ENCODE measurements at regions not wholly inside any gene's neighbourhood (a gene's known extent, or its start where the extent isn't known, plus 50 kb on each side); places are given as distances from the start of the nearest gene placed in this dataset.

- no peak overlapping the region for H3K4me3 ChIP-seq (ENCODE audit: low read length)
- H3K4me1 ChIP-seq (ENCODE audit: control insufficient read depth, low read depth, low read length) = no peaks in the 10 kb centered on the region
- H3K9ac ChIP-seq (ENCODE audit: low read length) = no peak overlapping the region
- no peaks in the 10 kb centered on the region for H3K79me2 ChIP-seq (ENCODE audit: control insufficient read depth, insufficient read depth, low read length)
- DNase-seq = no peak
- H2BK120ac ChIP-seq (ENCODE audit: low read depth, low read length) = no peak overlapping the region
- H3K27ac ChIP-seq (ENCODE audit: low read depth, low read length) = no peak overlapping the region
- H2AK5ac ChIP-seq (ENCODE audit: low read length) = no peak overlapping the region
- no peak overlapping the region for H4K8ac ChIP-seq (ENCODE audit: low read depth, low read length)
- no peak overlapping the region for H2BK15ac ChIP-seq (replicated peaks; ENCODE audit: low read depth)
- H3K18ac ChIP-seq (ENCODE audit: low read length) = no peak overlapping the region
- no peak overlapping the region for H4K5ac ChIP-seq (ENCODE audit: low read length)
- no peak overlapping the region for H3K4ac ChIP-seq (ENCODE audit: low read depth, low read length)
- H3K27me3 ChIP-seq (ENCODE audit: insufficient read depth, low read length, poor library complexity) = no peaks in the 10 kb centered on the region
- no peaks in the 10 kb centered on the region for H3K79me1 ChIP-seq (ENCODE audit: low read length)
- no peak overlapping the region for H3K23ac ChIP-seq (ENCODE audit: low read length)
- H3K4me2 ChIP-seq (ENCODE audit: low read length) = no peak overlapping the region
- no peak overlapping the region for H2BK5ac ChIP-seq (ENCODE audit: low read length)
- WGBS (ENCODE audit: extremely low coverage, insufficient coverage, low lambda C conversion rate) = no CpG with 5 or more reads among the region's 5 CpGs
- no peak overlapping the region for H3K56ac ChIP-seq (ENCODE audit: low read length)
- no peaks in the 10 kb centered on the region for H3K36me3 ChIP-seq (ENCODE audit: control insufficient read depth, insufficient read depth, low read length)
Measured at GRCh38 chr2:136342138-136342537, 224.2 kb upstream of the CXCR4 start.

GRCh38 chr2:136334967-136335366 is 217.0 kb upstream of the CXCR4 start:
- Histone ChIP-seq H3K27me3 (ENCODE audit: insufficient read depth, low read length, poor library complexity) (no peaks in the 10 kb centered on the region), H3K79me1 (ENCODE audit: low read length) (no peaks in the 10 kb centered on the region), H3K4me3 (ENCODE audit: low read length) (no peak overlapping the region), H3K4me1 (ENCODE audit: control insufficient read depth, low read depth, low read length) (no peaks in the 10 kb centered on the region), H3K56ac (ENCODE audit: low read length) (no peak overlapping the region), H2BK5ac (ENCODE audit: low read length) (no peak overlapping the region), H3K9ac (ENCODE audit: low read length) (no peak overlapping the region), H3K4me2 (ENCODE audit: low read length) (no peak overlapping the region), H3K36me3 (ENCODE audit: control insufficient read depth, insufficient read depth, low read length) (no peaks in the 10 kb centered on the region), H4K8ac (ENCODE audit: low read depth, low read length) (no peak overlapping the region), H3K79me2 (ENCODE audit: control insufficient read depth, insufficient read depth, low read length) (no peaks in the 10 kb centered on the region), H2BK15ac (replicated peaks; ENCODE audit: low read depth) (no peak overlapping the region), H2BK120ac (ENCODE audit: low read depth, low read length) (no peak overlapping the region), H2AK5ac (ENCODE audit: low read length) (no peak overlapping the region), H3K18ac (ENCODE audit: low read length) (no peak overlapping the region), H4K5ac (ENCODE audit: low read length) (no peak overlapping the region), H3K4ac (ENCODE audit: low read depth, low read length) (no peak overlapping the region), H3K27ac (ENCODE audit: low read depth, low read length) (no peak overlapping the region), H3K23ac (ENCODE audit: low read length) (no peak overlapping the region)
- no CpG with 5 or more reads among the region's 1 CpG for WGBS (ENCODE audit: extremely low coverage, insufficient coverage, low lambda C conversion rate)
- DNase-seq = no peak

- H3K4me3 ChIP-seq (ENCODE audit: low read length) = no peak overlapping the region
- H3K79me2 ChIP-seq (ENCODE audit: control insufficient read depth, insufficient read depth, low read length) = no peaks in the 10 kb centered on the region
- peaks cover 4% of the 10 kb centered on the region for H3K4me1 ChIP-seq (ENCODE audit: control insufficient read depth, low read depth, low read length)
- no peak overlapping the region for H3K4ac ChIP-seq (ENCODE audit: low read depth, low read length)
- no peaks in the 10 kb centered on the region for H3K27me3 ChIP-seq (ENCODE audit: insufficient read depth, low read length, poor library complexity)
- H2BK120ac ChIP-seq (ENCODE audit: low read depth, low read length) = no peak overlapping the region
- no peak overlapping the region for H3K56ac ChIP-seq (ENCODE audit: low read length)
- no peak for DNase-seq
- H3K36me3 ChIP-seq (ENCODE audit: control insufficient read depth, insufficient read depth, low read length) = no peaks in the 10 kb centered on the region
- H3K23ac ChIP-seq (ENCODE audit: low read length) = no peak overlapping the region
- no peak overlapping the region for H2AK5ac ChIP-seq (ENCODE audit: low read length)
- no peak overlapping the region for H4K8ac ChIP-seq (ENCODE audit: low read depth, low read length)
- no peak overlapping the region for H4K5ac ChIP-seq (ENCODE audit: low read length)
- no peaks in the 10 kb centered on the region for H3K79me1 ChIP-seq (ENCODE audit: low read length)
- no peak overlapping the region for H3K9ac ChIP-seq (ENCODE audit: low read length)
- no peak overlapping the region for H2BK5ac ChIP-seq (ENCODE audit: low read length)
- no peak overlapping the region for H3K27ac ChIP-seq (ENCODE audit: low read depth, low read length)
- no peak overlapping the region for H2BK15ac ChIP-seq (replicated peaks; ENCODE audit: low read depth)
- H3K18ac ChIP-seq (ENCODE audit: low read length) = no peak overlapping the region
- no CpG with 5 or more reads among the region's 3 CpGs for WGBS (ENCODE audit: extremely low coverage, insufficient coverage, low lambda C conversion rate)
- H3K4me2 ChIP-seq (ENCODE audit: low read length) = no peak overlapping the region
Measured at GRCh38 chr2:136332436-136333095, 214.6 kb upstream of the CXCR4 start.

- Histone ChIP-seq H4K8ac (ENCODE audit: low read depth, low read length) (no peak overlapping the region), H4K5ac (ENCODE audit: low read length) (no peak overlapping the region), H3K4me1 (ENCODE audit: control insufficient read depth, low read depth, low read length) (peaks cover 9% of the 10 kb centered on the region), H3K4me3 (ENCODE audit: low read length) (no peak overlapping the region), H3K79me1 (ENCODE audit: low read length) (no peaks in the 10 kb centered on the region), H3K79me2 (ENCODE audit: control insufficient read depth, insufficient read depth, low read length) (no peaks in the 10 kb centered on the region), H3K9ac (ENCODE audit: low read length) (no peak overlapping the region), H3K56ac (ENCODE audit: low read length) (no peak overlapping the region), H3K27ac (ENCODE audit: low read depth, low read length) (no peak overlapping the region), H2BK5ac (ENCODE audit: low read length) (no peak overlapping the region), H2BK120ac (ENCODE audit: low read depth, low read length) (no peak overlapping the region), H3K27me3 (ENCODE audit: insufficient read depth, low read length, poor library complexity) (no peaks in the 10 kb centered on the region), H3K36me3 (ENCODE audit: control insufficient read depth, insufficient read depth, low read length) (no peaks in the 10 kb centered on the region), H3K4ac (ENCODE audit: low read depth, low read length) (no peak overlapping the region), H3K4me2 (ENCODE audit: low read length) (no peak overlapping the region), H3K23ac (ENCODE audit: low read length) (no peak overlapping the region), H2BK15ac (replicated peaks; ENCODE audit: low read depth) (no peak overlapping the region), H2AK5ac (ENCODE audit: low read length) (no peak overlapping the region), H3K18ac (ENCODE audit: low read length) (no peak overlapping the region)
- whole genome bisulfite sequencing (ENCODE audit: extremely low coverage, insufficient coverage, low lambda C conversion rate) = no CpG with 5 or more reads among the region's 5 CpGs
- DNase-seq = no peak
Measured at GRCh38 chr2:136331226-136331625, 213.3 kb upstream of the CXCR4 start.

GRCh38 chr2:136328207-136328795 is 210.4 kb upstream of the CXCR4 start:
- Histone ChIP-seq H2BK15ac (replicated peaks; ENCODE audit: low read depth) (no peak overlapping the region), H3K56ac (ENCODE audit: low read length) (peak overlapping the region; percentile 10), H4K5ac (ENCODE audit: low read length) (no peak overlapping the region), H2BK5ac (ENCODE audit: low read length) (no peak overlapping the region), H3K36me3 (ENCODE audit: control insufficient read depth, insufficient read depth, low read length) (no peaks in the 10 kb centered on the region), H3K23ac (ENCODE audit: low read length) (no peak overlapping the region), H3K27me3 (ENCODE audit: insufficient read depth, low read length, poor library complexity) (no peaks in the 10 kb centered on the region), H3K79me1 (ENCODE audit: low read length) (no peaks in the 10 kb centered on the region), H4K8ac (ENCODE audit: low read depth, low read length) (no peak overlapping the region), H3K4me1 (ENCODE audit: control insufficient read depth, low read depth, low read length) (peaks cover 9% of the 10 kb centered on the region), H2AK5ac (ENCODE audit: low read length) (no peak overlapping the region), H3K18ac (ENCODE audit: low read length) (no peak overlapping the region), H3K27ac (ENCODE audit: low read depth, low read length) (no peak overlapping the region), H3K4ac (ENCODE audit: low read depth, low read length) (no peak overlapping the region), H3K4me3 (ENCODE audit: low read length) (no peak overlapping the region), H2BK120ac (ENCODE audit: low read depth, low read length) (no peak overlapping the region), H3K79me2 (ENCODE audit: control insufficient read depth, insufficient read depth, low read length) (no peaks in the 10 kb centered on the region), H3K9ac (ENCODE audit: low read length) (no peak overlapping the region), H3K4me2 (ENCODE audit: low read length) (no peak overlapping the region)
- DNase-seq = peak; percentile 61
- no CpG with 5 or more reads among the region's 8 CpGs for WGBS (ENCODE audit: extremely low coverage, insufficient coverage, low lambda C conversion rate)
